Activated CD4-positive, CD25-positive, alpha-beta regulatory T cell (primary cell): ENCODE measurements at regions not wholly inside any gene's neighbourhood (a gene's known extent, or its start where the extent isn't known, plus 50 kb on each side); places are given as distances from the start of the nearest gene placed in this dataset.
"Not testable (repeated sequence)": the region's sequence is repeated elsewhere in the genome, so short reads cannot be mapped to it uniquely, and the experiment has no call there.

Experiments
- DNase-seq, 4 experiments: peaks; one replicate each; lab custom pipeline; 2025; lab: John Stamatoyannopoulos, UW

DNA sequence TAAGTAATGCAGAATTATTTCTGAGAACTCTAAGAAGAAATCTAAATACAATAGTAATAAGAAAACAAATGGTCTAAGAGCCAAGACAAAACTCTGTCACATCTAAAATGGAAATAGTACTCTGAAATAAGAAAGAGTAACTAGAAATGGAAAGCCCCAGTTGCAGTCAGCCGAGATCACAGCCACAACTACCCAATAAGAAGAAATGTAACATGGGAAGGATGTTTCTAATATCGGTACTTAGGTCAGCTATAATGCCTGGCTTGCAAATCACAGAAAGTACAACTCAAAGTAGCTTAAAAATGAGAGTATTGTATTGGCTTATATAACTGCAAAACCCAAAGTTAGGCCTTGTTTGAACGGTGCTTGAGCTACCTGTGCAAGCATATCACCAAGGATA lies 58.6 kb upstream of the USP25 start:
- no peak for DNase-seq

DNA sequence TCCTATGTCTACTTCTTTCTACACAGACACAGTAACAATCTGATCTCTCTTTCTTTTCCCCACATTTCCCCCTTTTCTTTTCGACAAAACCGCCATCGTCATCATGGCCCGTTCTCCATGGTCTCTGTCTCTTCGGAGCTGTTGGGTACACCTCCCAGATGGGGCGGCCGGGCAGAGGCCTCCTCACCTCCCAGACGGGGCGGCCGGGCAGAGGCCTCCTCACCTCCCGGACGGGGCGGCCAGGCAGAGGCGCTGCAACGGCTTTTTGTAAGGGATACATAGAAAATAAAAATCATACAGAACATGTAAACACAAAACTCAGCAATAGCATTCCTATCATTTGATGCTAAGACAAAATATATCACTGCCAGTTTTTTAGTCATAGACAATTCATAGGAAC lies 57.2 kb upstream of the USP25 start:
- DNase-seq, result not testable (repeated sequence)

GRCh38 chr21:15676935-15677334 lies 52.8 kb upstream of the USP25 start:
- no peak for DNase-seq

- DNase-seq, result no peak
Observed at GRCh38 chr21:15679630-15680029, 50.2 kb upstream of the USP25 start.
